ENCODE measurements at regions not wholly inside any gene's neighbourhood (a gene's known extent, or its start where the extent isn't known, plus 50 kb on each side); places are given as distances from the start of the nearest gene placed in this dataset.

GRCh38 chr17:71703701-71704100, 417.1 kb upstream of the SOX9 start:
- H3K27me3 ChIP-seq (ENCODE audit: insufficient read depth), result no peaks in the 10 kb centered on the region
- H3K27ac Mint-ChIP-seq, result no peak overlapping the region
- H3K4me3 ChIP-seq, result no peak overlapping the region
- no peaks in the 10 kb centered on the region for H3K36me3 ChIP-seq (ENCODE audit: insufficient read depth)
- H4K20me1 ChIP-seq (replicated peaks; ENCODE audit: insufficient read depth), result no peaks in the 10 kb centered on the region
- no peaks in the 10 kb centered on the region for H3K4me1 Mint-ChIP-seq
- H3K4me3 Mint-ChIP-seq, result no peak overlapping the region
- no peaks in the 10 kb centered on the region for H3K4me1 ChIP-seq (ENCODE audit: insufficient read depth)
- no peaks in the 10 kb centered on the region for H3K9me2 ChIP-seq (ENCODE audit: insufficient read depth)
- H3K9me3 Mint-ChIP-seq, result peaks cover 4% of the 10 kb centered on the region; the same call in 2 of the 3 replicates
- no peaks in the 10 kb centered on the region for H3F3A ChIP-seq (replicated peaks; ENCODE audit: low read depth)
- H3K79me2 ChIP-seq (replicated peaks; ENCODE audit: insufficient read depth), result no peaks in the 10 kb centered on the region
- ATAC-seq (no peak), DNase-seq (ENCODE audit: low spot score) (no peak)
- no peak overlapping the region for H3K4me2 ChIP-seq
- H2AFZ ChIP-seq, result no peak overlapping the region
- no peak overlapping the region for H3K27ac ChIP-seq (ENCODE audit: low read depth)
- H3K27me3 Mint-ChIP-seq (ENCODE audit: insufficient read depth, low read depth, poor library complexity), result no peaks in the 10 kb centered on the region
- TF ChIP-seq ZNF331 (CRISPR knock-in tag; IDR thresholded peaks at IDR 0.05; ENCODE audit: low read depth) (no peak), STAT1 (IDR thresholded peaks at IDR 0.05; ENCODE audit: unreplicated experiment) (no peak), EZH2 (IDR thresholded peaks at IDR 0.05; ENCODE audit: low read depth, unreplicated experiment) (no peak), ZNF114 (CRISPR knock-in tag; IDR thresholded peaks at IDR 0.05) (no peak), CTCF (conservative IDR thresholded peaks at IDR 0.05; ENCODE audit: low read depth in 2 of 2) (no peak), EZH2phosphoT487 (IDR thresholded peaks at IDR 0.05; ENCODE audit: unreplicated experiment) (no peak), CREB1 (CRISPR knock-in tag; IDR thresholded peaks at IDR 0.05; ENCODE audit: low read depth) (no peak), POLR2AphosphoS5 (IDR thresholded peaks at IDR 0.05; ENCODE audit: low read depth) (no peak), NANOG (IDR thresholded peaks at IDR 0.05; ENCODE audit: borderline replicate concordance) (no peak), JUNB (IDR thresholded peaks at IDR 0.05; ENCODE audit: unreplicated experiment) (no peak)
- TF ChIP-seq, protein P1, sequence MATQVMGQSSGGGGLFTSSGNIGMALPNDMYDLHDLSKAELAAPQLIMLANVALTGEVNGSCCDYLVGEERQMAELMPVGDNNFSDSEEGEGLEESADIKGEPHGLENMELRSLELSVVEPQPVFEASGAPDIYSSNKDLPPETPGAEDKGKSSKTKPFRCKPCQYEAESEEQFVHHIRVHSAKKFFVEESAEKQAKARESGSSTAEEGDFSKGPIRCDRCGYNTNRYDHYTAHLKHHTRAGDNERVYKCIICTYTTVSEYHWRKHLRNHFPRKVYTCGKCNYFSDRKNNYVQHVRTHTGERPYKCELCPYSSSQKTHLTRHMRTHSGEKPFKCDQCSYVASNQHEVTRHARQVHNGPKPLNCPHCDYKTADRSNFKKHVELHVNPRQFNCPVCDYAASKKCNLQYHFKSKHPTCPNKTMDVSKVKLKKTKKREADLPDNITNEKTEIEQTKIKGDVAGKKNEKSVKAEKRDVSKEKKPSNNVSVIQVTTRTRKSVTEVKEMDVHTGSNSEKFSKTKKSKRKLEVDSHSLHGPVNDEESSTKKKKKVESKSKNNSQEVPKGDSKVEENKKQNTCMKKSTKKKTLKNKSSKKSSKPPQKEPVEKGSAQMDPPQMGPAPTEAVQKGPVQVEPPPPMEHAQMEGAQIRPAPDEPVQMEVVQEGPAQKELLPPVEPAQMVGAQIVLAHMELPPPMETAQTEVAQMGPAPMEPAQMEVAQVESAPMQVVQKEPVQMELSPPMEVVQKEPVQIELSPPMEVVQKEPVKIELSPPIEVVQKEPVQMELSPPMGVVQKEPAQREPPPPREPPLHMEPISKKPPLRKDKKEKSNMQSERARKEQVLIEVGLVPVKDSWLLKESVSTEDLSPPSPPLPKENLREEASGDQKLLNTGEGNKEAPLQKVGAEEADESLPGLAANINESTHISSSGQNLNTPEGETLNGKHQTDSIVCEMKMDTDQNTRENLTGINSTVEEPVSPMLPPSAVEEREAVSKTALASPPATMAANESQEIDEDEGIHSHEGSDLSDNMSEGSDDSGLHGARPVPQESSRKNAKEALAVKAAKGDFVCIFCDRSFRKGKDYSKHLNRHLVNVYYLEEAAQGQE (IDR thresholded peaks at IDR 0.05; ENCODE audit: unreplicated experiment), result no peak
- TF ChIP-seq, protein P2, sequence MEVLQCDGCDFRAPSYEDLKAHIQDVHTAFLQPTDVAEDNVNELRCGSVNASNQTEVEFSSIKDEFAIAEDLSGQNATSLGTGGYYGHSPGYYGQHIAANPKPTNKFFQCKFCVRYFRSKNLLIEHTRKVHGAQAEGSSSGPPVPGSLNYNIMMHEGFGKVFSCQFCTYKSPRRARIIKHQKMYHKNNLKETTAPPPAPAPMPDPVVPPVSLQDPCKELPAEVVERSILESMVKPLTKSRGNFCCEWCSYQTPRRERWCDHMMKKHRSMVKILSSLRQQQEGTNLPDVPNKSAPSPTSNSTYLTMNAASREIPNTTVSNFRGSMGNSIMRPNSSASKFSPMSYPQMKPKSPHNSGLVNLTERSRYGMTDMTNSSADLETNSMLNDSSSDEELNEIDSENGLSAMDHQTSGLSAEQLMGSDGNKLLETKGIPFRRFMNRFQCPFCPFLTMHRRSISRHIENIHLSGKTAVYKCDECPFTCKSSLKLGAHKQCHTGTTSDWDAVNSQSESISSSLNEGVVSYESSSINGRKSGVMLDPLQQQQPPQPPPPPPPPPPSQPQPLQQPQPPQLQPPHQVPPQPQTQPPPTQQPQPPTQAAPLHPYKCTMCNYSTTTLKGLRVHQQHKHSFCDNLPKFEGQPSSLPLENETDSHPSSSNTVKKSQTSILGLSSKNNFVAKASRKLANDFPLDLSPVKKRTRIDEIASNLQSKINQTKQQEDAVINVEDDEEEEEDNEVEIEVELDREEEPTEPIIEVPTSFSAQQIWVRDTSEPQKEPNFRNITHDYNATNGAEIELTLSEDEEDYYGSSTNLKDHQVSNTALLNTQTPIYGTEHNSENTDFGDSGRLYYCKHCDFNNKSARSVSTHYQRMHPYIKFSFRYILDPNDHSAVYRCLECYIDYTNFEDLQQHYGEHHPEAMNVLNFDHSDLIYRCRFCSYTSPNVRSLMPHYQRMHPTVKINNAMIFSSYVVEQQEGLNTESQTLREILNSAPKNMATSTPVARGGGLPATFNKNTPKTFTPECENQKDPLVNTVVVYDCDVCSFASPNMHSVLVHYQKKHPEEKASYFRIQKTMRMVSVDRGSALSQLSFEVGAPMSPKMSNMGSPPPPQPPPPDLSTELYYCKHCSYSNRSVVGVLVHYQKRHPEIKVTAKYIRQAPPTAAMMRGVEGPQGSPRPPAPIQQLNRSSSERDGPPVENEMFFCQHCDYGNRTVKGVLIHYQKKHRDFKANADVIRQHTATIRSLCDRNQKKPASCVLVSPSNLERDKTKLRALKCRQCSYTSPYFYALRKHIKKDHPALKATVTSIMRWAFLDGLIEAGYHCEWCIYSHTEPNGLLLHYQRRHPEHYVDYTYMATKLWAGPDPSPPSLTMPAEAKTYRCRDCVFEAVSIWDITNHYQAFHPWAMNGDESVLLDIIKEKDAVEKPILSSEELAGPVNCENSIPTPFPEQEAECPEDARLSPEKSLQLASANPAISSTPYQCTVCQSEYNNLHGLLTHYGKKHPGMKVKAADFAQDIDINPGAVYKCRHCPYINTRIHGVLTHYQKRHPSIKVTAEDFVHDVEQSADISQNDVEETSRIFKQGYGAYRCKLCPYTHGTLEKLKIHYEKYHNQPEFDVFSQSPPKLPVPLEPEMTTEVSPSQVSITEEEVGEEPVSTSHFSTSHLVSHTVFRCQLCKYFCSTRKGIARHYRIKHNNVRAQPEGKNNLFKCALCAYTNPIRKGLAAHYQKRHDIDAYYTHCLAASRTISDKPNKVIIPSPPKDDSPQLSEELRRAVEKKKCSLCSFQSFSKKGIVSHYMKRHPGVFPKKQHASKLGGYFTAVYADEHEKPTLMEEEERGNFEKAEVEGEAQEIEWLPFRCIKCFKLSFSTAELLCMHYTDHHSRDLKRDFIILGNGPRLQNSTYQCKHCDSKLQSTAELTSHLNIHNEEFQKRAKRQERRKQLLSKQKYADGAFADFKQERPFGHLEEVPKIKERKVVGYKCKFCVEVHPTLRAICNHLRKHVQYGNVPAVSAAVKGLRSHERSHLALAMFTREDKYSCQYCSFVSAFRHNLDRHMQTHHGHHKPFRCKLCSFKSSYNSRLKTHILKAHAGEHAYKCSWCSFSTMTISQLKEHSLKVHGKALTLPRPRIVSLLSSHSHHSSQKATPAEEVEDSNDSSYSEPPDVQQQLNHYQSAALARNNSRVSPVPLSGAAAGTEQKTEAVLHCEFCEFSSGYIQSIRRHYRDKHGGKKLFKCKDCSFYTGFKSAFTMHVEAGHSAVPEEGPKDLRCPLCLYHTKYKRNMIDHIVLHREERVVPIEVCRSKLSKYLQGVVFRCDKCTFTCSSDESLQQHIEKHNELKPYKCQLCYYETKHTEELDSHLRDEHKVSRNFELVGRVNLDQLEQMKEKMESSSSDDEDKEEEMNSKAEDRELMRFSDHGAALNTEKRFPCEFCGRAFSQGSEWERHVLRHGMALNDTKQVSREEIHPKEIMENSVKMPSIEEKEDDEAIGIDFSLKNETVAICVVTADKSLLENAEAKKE (CRISPR knock-in tag; IDR thresholded peaks at IDR 0.05), result no peak
- TF ChIP-seq, protein P3, sequence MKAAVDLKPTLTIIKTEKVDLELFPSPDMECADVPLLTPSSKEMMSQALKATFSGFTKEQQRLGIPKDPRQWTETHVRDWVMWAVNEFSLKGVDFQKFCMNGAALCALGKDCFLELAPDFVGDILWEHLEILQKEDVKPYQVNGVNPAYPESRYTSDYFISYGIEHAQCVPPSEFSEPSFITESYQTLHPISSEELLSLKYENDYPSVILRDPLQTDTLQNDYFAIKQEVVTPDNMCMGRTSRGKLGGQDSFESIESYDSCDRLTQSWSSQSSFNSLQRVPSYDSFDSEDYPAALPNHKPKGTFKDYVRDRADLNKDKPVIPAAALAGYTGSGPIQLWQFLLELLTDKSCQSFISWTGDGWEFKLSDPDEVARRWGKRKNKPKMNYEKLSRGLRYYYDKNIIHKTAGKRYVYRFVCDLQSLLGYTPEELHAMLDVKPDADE (IDR thresholded peaks at IDR 0.05), result no peak
- no peaks in the 10 kb centered on the region; the same call in 2 of the 3 replicates for H3K36me3 Mint-ChIP-seq (ENCODE audit: low read depth)

All from GM23338 (cell line).